Calu3 (cell line): ENCODE measurements at regions not wholly inside any gene's neighbourhood (a gene's known extent, or its start where the extent isn't known, plus 50 kb on each side); places are given as distances from the start of the nearest gene placed in this dataset.

Experiments used
- BruUV-seq: library from RNA; stranded (reverse); fragments of 400-500 nt; replicated peaks from 2 replicates; lab custom pipeline; 2021; lab: Mats Ljungman, UMichigan
- CTCF ChIA-PET: fragments of 300-600 bp; sonication (Branson Sonifier 250); formaldehyde crosslinking; loops from one replicate; lab custom pipeline; 2022; ENCODE audit warnings: antibody characterized with exemption; lab: Charles Lee
- DNase-seq: peaks from one replicate; pipeline ENCODE4 v3.0.0; 2022
- H3K27ac Mint-ChIP-seq: one replicate; pipeline ENCODE4 v1.8.0; 2022; ENCODE audit warnings: mixed read lengths; ENCODE audit not compliant: unreplicated experiment
- H3K27me3 Mint-ChIP-seq: one replicate; pipeline ENCODE4 v1.8.0; 2022; ENCODE audit warnings: mixed read lengths; ENCODE audit not compliant: unreplicated experiment
- H3K36me3 Mint-ChIP-seq: one replicate; pipeline ENCODE4 v1.8.0; 2022; ENCODE audit warnings: mild to moderate bottlenecking, moderate library complexity, mixed read lengths; ENCODE audit not compliant: insufficient read depth, unreplicated experiment
- H3K4me1 Mint-ChIP-seq: one replicate; pipeline ENCODE4 v1.8.0; 2022; ENCODE audit warnings: mild to moderate bottlenecking, low read depth, mixed read lengths; ENCODE audit not compliant: unreplicated experiment
- H3K4me3 Mint-ChIP-seq: one replicate; pipeline ENCODE4 v1.8.0; 2022; ENCODE audit warnings: mild to moderate bottlenecking, low read depth, moderate library complexity, mixed read lengths; ENCODE audit not compliant: unreplicated experiment
- H3K9me3 Mint-ChIP-seq: one replicate; pipeline ENCODE4 v1.8.0; 2022; ENCODE audit warnings: low read depth, mixed read lengths; ENCODE audit not compliant: unreplicated experiment
- CTCF ChIP-seq: fragments of 200-600 bp; IDR thresholded peaks from one replicate; pipeline ENCODE4 v1.8.0; 2022; ENCODE audit warnings: antibody characterized with exemption; ENCODE audit not compliant: unreplicated experiment
- intact Hi-C: fragments of 100-400 bp; cut with micrococcal nuclease; formaldehyde crosslinking; loops from one replicate; pipeline ENCODE4 v1.10.0; 2022; ENCODE audit not compliant: unreplicated experiment

- H3K9me3 Mint-ChIP-seq: peaks cover 6% of the 10 kb centered on the region
- no peak for TF ChIP-seq CTCF
- no peak overlapping the region for H3K4me3 Mint-ChIP-seq
- no peak for DNase-seq
- no peak overlapping the region for H3K27ac Mint-ChIP-seq
- CTCF ChIA-PET: no interaction called here
- intact Hi-C loops: no loop called here
- H3K4me1 Mint-ChIP-seq: peaks cover 29% of the 10 kb centered on the region
- H3K27me3 Mint-ChIP-seq: no peaks in the 10 kb centered on the region
- no TSS peak for BruUV-seq
- H3K36me3 Mint-ChIP-seq: no peaks in the 10 kb centered on the region
Observed at GRCh38 chr5:96036301-96036700, 74.7 kb upstream of the ELL2 start.

DNA sequence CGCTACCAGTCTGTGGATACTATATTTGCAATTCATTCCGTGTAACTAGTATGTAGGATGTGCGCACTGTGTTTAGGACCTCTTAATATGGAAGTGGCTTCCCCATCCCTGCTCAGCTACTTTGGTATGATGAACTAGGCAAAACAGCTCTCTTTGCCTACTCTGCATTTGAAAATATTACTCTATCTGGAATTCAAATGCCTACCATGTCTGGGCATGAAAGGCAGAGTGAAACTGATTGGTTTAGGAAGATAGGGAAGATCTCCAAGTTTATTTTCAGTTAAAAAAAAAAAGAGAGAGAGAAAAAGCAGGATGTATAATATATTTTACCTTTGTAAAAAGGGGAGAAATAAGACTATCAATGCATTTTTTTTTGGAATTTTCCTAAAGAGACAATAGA lies 74.1 kb upstream of the ELL2 start:
- H3K9me3 Mint-ChIP-seq: peaks cover 6% of the 10 kb centered on the region
- H3K27me3 Mint-ChIP-seq: no peaks in the 10 kb centered on the region
- no peaks in the 10 kb centered on the region for H3K36me3 Mint-ChIP-seq
- no peak for DNase-seq
- H3K27ac Mint-ChIP-seq: no peak overlapping the region
- CTCF ChIA-PET: no interaction called here
- no peak overlapping the region for H3K4me3 Mint-ChIP-seq
- BruUV-seq: no TSS peak
- no peak for TF ChIP-seq CTCF
- peaks cover 29% of the 10 kb centered on the region for H3K4me1 Mint-ChIP-seq
- intact Hi-C loops: no loop called here

GRCh38 chr5:96033116-96033515 lies 71.5 kb upstream of the ELL2 start:
- intact Hi-C loops: no loop called here
- Mint-ChIP-seq H3K9me3 (peaks cover 6% of the 10 kb centered on the region), H3K4me3 (no peak overlapping the region), H3K27ac (no peak overlapping the region), H3K27me3 (no peaks in the 10 kb centered on the region), H3K36me3 (no peaks in the 10 kb centered on the region), H3K4me1 (peaks cover 29% of the 10 kb centered on the region)
- CTCF ChIA-PET: no interaction called here
- no peak for TF ChIP-seq CTCF
- no peak for DNase-seq
- no TSS peak for BruUV-seq

DNA sequence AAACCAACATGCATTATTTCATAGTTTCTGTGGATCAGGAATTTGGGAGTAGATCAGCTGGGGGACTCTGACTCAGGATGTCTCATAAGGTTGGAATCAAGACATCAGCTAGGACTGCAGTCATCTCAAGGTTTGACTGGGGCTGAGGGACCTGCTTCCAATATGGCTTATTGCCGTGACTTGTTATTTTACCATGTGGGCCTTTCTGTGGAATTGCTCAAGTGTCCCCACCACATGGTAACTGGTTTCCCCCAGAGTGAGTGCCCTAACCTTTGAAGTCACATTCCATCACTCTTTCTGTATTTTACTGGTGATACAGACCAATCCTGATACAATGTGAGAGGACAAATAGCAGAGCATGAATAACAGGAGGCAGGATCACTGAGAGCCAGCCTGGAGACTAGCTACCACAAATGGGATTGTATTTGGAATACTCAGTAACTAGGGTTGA lies 70.2 kb upstream of the ELL2 start:
- CTCF ChIA-PET: interaction anchor here (0.7 kb wide), 2 partner anchors 19 to 240 kb away, joined by 3 to 6 read pairs; no protein-coding TSS in a partner anchor
- Mint-ChIP-seq H3K4me1 (peaks cover 21% of the 10 kb centered on the region), H3K9me3 (peaks cover 6% of the 10 kb centered on the region), H3K27me3 (no peaks in the 10 kb centered on the region), H3K4me3 (no peak overlapping the region), H3K27ac (no peak overlapping the region), H3K36me3 (no peaks in the 10 kb centered on the region)
- no peak for DNase-seq
- intact Hi-C loops: no loop called here
- no peak for TF ChIP-seq CTCF
- no TSS peak for BruUV-seq
